Glutamatergic neuron (in vitro differentiated cells): ENCODE measurements at regions not wholly inside any gene's neighbourhood (a gene's known extent, or its start where the extent isn't known, plus 50 kb on each side); places are given as distances from the start of the nearest gene placed in this dataset.

ENCODE experiments used
- DNase-seq: peaks from one replicate; pipeline ENCODE4 v3.0.0; 2022
- H3K27ac Mint-ChIP-seq: one replicate; pipeline ENCODE4 v1.8.0; 2020; ENCODE audit warnings: mild to moderate bottlenecking, mixed read lengths, inconsistent platforms; ENCODE audit not compliant: unreplicated experiment
- H3K27me3 Mint-ChIP-seq: one replicate; pipeline ENCODE4 v1.8.0; 2020; ENCODE audit warnings: mild to moderate bottlenecking, moderate library complexity, mixed read lengths, inconsistent platforms; ENCODE audit not compliant: unreplicated experiment
- H3K36me3 Mint-ChIP-seq: one replicate; pipeline ENCODE4 v1.8.0; 2020; ENCODE audit warnings: mild to moderate bottlenecking, mixed read lengths, inconsistent platforms; ENCODE audit not compliant: unreplicated experiment
- H3K4me1 Mint-ChIP-seq: one replicate; pipeline ENCODE4 v1.8.0; 2020; ENCODE audit warnings: mild to moderate bottlenecking, low read depth, mixed read lengths, inconsistent platforms; ENCODE audit not compliant: unreplicated experiment
- H3K4me3 Mint-ChIP-seq: one replicate; pipeline ENCODE4 v1.8.0; 2020; ENCODE audit warnings: mild to moderate bottlenecking, mixed read lengths, inconsistent platforms; ENCODE audit not compliant: unreplicated experiment
- H3K9me3 Mint-ChIP-seq: one replicate; pipeline ENCODE4 v1.8.0; 2020; ENCODE audit warnings: mild to moderate bottlenecking, moderate library complexity, mixed read lengths, inconsistent platforms; ENCODE audit not compliant: unreplicated experiment
- TF ChIP-seq, protein P1 (sequence below): fragments of 200-600 bp; sonication (generic); IDR thresholded peaks from one replicate; pipeline ENCODE4 v1.5.0; 2021; ENCODE audit not compliant: partially characterized antibody, unreplicated experiment

DNA sequence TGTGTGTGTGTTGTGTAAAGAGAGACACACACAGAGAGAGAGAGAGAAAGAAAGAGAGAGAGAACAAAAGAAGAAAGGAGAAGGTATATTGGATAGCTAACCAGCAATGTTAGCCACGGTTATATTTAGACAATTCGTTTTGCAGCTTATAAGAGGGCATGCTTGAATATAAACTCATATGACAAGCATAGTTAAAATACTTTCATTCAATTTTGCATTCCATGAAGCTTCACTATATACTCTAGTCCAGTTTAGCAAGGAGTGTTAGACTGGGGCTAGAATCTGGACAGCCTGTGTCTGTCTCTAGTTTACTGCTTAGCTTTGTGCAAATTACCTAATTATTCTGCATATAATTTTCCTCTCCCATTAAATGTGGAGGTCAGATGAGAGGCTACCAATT lies 525.9 kb upstream of the ZFP42 start:
- no peaks in the 10 kb centered on the region for H3K36me3 Mint-ChIP-seq
- H3K9me3 Mint-ChIP-seq: no peaks in the 10 kb centered on the region
- no peaks in the 10 kb centered on the region for H3K4me1 Mint-ChIP-seq
- no peak overlapping the region for H3K4me3 Mint-ChIP-seq
- TF ChIP-seq, protein P1, sequence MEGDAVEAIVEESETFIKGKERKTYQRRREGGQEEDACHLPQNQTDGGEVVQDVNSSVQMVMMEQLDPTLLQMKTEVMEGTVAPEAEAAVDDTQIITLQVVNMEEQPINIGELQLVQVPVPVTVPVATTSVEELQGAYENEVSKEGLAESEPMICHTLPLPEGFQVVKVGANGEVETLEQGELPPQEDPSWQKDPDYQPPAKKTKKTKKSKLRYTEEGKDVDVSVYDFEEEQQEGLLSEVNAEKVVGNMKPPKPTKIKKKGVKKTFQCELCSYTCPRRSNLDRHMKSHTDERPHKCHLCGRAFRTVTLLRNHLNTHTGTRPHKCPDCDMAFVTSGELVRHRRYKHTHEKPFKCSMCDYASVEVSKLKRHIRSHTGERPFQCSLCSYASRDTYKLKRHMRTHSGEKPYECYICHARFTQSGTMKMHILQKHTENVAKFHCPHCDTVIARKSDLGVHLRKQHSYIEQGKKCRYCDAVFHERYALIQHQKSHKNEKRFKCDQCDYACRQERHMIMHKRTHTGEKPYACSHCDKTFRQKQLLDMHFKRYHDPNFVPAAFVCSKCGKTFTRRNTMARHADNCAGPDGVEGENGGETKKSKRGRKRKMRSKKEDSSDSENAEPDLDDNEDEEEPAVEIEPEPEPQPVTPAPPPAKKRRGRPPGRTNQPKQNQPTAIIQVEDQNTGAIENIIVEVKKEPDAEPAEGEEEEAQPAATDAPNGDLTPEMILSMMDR: no peak
- no peak for DNase-seq
- no peaks in the 10 kb centered on the region for H3K27me3 Mint-ChIP-seq
- H3K27ac Mint-ChIP-seq: no peak overlapping the region

DNA sequence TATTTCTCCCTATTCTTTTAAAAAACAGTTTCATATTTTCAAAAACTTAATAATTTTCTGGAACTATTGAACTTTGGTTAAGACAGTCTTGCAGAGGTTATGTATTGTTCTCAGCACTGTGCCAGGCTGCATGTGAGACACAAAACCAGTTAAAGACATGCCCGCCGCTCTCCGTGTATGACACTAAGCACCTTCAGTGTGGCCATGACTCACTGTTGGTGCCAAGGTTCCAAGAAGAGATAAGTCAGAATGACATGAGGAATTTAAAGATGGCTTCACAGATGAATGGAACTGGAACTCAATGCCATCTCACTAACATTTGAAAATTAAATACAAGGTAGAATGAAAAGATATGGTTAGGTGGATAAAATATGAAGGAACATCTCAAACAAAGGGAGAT lies 525.5 kb upstream of the ZFP42 start:
- TF ChIP-seq, protein P1: no peak
- Mint-ChIP-seq H3K27me3 (no peaks in the 10 kb centered on the region), H3K27ac (no peak overlapping the region), H3K4me3 (no peak overlapping the region), H3K4me1 (no peaks in the 10 kb centered on the region), H3K36me3 (no peaks in the 10 kb centered on the region), H3K9me3 (peaks cover under 1% of the 10 kb centered on the region)
- DNase-seq: no peak

DNA sequence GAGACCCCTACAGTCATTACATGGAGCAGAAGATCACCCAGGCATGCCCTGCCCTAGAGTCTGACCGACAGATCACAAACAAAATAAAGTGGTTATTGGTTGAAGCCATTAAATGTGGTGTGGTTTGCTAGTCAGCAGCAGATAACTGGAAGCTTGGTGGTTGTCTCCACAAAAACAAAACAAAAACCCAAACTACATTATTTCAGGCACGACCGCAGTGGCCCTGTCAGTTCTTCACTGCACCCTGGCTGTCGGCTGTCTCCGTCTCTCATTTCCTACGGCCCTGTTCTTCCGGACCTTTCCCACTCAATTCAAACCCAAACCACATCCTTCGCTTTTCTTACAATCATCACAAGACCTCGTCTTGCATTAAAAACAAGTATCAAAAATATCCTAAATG lies 521.3 kb upstream of the ZFP42 start:
- no peak overlapping the region for H3K27ac Mint-ChIP-seq
- peaks cover 3% of the 10 kb centered on the region for H3K9me3 Mint-ChIP-seq
- DNase-seq: no peak
- H3K36me3 Mint-ChIP-seq: no peaks in the 10 kb centered on the region
- H3K27me3 Mint-ChIP-seq: no peaks in the 10 kb centered on the region
- TF ChIP-seq, protein P1: no peak
- H3K4me3 Mint-ChIP-seq: no peak overlapping the region
- no peaks in the 10 kb centered on the region for H3K4me1 Mint-ChIP-seq

DNA sequence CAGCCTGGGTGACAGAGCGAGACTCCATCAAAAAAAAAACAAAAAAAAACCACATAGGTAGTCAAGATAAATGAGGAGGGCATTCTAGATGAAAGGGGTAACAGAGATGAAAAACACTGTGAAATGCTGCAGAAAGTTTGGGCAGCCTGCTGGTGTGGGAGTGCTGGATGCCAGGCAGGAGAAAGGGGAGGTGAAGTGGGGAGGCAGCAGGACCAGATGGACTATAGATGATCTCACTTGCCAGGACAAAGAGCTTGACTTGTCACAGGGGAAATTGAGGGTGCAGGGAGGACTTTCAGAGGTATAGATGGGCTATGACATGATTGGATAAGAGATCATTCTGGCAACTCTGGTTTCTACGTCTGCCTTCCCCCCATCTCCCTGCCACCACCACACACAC lies 519.7 kb upstream of the ZFP42 start:
- Mint-ChIP-seq H3K27ac (no peak overlapping the region), H3K4me1 (no peaks in the 10 kb centered on the region), H3K9me3 (peaks cover 3% of the 10 kb centered on the region), H3K27me3 (no peaks in the 10 kb centered on the region), H3K36me3 (no peaks in the 10 kb centered on the region), H3K4me3 (no peak overlapping the region)
- no peak for DNase-seq
- TF ChIP-seq, protein P1: no peak

DNA sequence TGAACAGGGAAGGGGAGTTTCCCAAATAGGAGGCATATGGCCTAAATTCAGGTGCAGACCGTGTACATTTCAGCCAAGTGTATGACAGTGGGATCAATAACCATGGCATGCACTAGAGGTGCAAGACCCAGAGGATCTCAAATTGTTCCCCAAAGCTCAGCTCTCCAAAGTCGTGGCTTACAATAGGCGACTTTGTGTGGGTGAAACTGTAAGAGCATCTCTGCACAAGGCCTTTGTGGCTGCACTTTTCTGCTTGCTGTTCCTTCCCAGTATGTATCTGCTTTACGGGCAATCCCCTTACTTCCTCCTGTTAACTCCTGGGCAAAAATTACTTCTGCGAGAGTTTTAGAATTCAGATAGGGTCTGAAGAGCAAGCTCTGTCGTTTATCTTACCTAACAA lies 518.3 kb upstream of the ZFP42 start:
- H3K4me3 Mint-ChIP-seq: no peak overlapping the region
- peaks cover 3% of the 10 kb centered on the region for H3K9me3 Mint-ChIP-seq
- no peaks in the 10 kb centered on the region for H3K36me3 Mint-ChIP-seq
- no peaks in the 10 kb centered on the region for H3K27me3 Mint-ChIP-seq
- DNase-seq: no peak
- no peak overlapping the region for H3K27ac Mint-ChIP-seq
- TF ChIP-seq, protein P1: no peak
- H3K4me1 Mint-ChIP-seq: no peaks in the 10 kb centered on the region
